ENCODE measurements at regions not wholly inside any gene's neighbourhood (a gene's known extent, or its start where the extent isn't known, plus 50 kb on each side); places are given as distances from the start of the nearest gene placed in this dataset.

DNA sequence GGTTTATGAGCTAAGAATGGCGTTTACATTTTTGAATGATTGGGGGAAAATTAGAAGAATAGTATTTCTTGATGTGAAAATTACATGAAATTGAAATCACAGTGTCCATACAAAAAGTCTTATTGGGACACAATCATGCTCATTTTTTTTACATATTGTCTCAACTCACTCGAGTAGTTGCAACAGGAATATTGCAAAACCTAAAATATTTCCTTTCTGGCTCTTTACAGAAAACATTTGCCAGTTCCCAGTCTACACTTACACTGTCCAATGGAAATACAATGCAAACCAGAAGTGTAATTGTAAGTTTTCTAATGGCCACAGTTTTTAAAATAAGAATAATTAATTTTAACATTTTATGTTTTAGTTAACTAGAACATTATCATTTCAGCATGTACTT, 137.8 kb downstream of the SAMMSON start:
- TF ChIP-seq, protein P1, sequence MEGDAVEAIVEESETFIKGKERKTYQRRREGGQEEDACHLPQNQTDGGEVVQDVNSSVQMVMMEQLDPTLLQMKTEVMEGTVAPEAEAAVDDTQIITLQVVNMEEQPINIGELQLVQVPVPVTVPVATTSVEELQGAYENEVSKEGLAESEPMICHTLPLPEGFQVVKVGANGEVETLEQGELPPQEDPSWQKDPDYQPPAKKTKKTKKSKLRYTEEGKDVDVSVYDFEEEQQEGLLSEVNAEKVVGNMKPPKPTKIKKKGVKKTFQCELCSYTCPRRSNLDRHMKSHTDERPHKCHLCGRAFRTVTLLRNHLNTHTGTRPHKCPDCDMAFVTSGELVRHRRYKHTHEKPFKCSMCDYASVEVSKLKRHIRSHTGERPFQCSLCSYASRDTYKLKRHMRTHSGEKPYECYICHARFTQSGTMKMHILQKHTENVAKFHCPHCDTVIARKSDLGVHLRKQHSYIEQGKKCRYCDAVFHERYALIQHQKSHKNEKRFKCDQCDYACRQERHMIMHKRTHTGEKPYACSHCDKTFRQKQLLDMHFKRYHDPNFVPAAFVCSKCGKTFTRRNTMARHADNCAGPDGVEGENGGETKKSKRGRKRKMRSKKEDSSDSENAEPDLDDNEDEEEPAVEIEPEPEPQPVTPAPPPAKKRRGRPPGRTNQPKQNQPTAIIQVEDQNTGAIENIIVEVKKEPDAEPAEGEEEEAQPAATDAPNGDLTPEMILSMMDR (IDR thresholded peaks at IDR 0.05) = no peak
- TF ChIP-seq, protein P2, sequence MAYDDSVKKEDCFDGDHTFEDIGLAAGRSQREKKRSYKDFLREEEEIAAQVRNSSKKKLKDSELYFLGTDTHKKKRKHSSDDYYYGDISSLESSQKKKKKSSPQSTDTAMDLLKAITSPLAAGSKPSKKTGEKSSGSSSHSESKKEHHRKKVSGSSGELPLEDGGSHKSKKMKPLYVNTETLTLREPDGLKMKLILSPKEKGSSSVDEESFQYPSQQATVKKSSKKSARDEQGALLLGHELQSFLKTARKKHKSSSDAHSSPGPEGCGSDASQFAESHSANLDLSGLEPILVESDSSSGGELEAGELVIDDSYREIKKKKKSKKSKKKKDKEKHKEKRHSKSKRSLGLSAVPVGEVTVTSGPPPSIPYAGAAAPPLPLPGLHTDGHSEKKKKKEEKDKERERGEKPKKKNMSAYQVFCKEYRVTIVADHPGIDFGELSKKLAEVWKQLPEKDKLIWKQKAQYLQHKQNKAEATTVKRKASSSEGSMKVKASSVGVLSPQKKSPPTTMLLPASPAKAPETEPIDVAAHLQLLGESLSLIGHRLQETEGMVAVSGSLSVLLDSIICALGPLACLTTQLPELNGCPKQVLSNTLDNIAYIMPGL (CRISPR knock-in tag; IDR thresholded peaks at IDR 0.05) = no peak
- TF ChIP-seq ZNF396 (CRISPR knock-in tag; IDR thresholded peaks at IDR 0.05; ENCODE audit: borderline replicate concordance) = no peak
- TF ChIP-seq JUN (CRISPR knock-in tag; IDR thresholded peaks at IDR 0.05) = no peak
- TF ChIP-seq TEAD1 (CRISPR knock-in tag; IDR thresholded peaks at IDR 0.05) = no peak
- TF ChIP-seq, protein P3, sequence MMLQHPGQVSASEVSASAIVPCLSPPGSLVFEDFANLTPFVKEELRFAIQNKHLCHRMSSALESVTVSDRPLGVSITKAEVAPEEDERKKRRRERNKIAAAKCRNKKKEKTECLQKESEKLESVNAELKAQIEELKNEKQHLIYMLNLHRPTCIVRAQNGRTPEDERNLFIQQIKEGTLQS (CRISPR knock-in tag; conservative IDR thresholded peaks at IDR 0.05) = no peak

All from WTC11 (cell line).